HG03520 (cell line): ENCODE measurements at regions not wholly inside any gene's neighbourhood (a gene's known extent, or its start where the extent isn't known, plus 50 kb on each side); places are given as distances from the start of the nearest gene placed in this dataset.

Experiments
- ATAC-seq: cut with Tn5 transposase; IDR thresholded peaks from one replicate; pipeline ENCODE4 v1.9.1; 2021; ENCODE audit warnings: mild to moderate bottlenecking, moderate library complexity; ENCODE audit not compliant: unreplicated experiment

DNA sequence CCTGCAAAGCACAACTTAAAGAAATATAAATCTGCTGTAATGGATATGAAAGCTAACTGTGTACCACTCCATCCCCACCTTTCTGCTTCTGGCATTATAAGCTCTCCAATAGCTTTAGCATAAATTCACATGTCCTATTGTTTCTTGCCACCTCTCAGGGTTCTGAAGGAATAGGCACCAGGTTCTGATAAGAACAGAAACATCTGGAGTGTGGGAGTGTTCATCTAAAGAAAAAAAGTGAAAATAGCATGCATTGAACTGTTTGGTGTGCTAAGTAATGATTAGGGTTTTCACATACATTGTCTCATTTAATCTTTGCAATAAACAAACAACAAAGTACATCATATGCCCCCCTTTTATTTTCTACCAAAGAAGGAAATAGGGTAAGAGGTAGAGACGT is 72.3 kb downstream of the FAM76B start:
- no peak for ATAC-seq

DNA sequence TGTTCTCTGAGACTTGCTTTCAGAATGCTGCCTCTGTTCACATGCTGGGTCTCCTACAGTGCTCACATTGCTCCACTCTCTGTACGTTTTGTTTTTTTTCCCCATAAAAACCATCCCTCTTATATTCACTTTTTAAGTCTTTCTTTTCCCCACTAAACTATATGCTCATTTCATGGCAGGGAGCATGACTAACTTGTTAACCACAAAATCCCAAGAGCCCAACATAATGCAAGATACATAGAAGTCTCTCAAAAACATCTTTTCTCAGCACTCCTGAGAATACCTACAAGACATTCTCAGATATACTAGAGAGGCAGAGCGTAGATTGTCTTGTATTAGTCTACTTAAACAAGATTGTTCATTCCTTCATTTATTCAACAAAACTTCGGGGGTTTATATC is 73.3 kb downstream of the FAM76B start:
- ATAC-seq: no peak

DNA sequence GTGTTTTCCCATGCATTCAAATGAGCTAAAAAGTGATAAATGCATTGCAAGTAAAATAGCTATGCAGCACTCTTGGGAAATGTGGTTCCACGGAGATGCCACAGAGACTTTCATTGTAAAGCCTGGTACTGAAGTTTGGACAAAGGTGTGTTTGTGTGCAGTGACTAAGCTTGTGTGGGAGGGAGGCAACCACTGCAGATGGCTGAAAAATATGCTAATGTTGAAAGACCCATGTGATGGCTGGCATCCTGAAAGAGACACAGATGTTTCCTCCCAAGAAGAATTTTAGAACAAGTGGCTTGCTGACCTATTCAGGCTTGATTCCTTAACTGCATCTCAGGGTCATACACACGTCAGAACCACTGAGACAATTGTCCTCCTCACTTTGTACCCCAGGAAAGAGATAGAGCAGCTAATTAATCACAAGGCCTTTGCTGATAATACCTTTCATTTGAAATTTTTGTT is 73.8 kb downstream of the FAM76B start:
- peak; percentile 58 for ATAC-seq

DNA sequence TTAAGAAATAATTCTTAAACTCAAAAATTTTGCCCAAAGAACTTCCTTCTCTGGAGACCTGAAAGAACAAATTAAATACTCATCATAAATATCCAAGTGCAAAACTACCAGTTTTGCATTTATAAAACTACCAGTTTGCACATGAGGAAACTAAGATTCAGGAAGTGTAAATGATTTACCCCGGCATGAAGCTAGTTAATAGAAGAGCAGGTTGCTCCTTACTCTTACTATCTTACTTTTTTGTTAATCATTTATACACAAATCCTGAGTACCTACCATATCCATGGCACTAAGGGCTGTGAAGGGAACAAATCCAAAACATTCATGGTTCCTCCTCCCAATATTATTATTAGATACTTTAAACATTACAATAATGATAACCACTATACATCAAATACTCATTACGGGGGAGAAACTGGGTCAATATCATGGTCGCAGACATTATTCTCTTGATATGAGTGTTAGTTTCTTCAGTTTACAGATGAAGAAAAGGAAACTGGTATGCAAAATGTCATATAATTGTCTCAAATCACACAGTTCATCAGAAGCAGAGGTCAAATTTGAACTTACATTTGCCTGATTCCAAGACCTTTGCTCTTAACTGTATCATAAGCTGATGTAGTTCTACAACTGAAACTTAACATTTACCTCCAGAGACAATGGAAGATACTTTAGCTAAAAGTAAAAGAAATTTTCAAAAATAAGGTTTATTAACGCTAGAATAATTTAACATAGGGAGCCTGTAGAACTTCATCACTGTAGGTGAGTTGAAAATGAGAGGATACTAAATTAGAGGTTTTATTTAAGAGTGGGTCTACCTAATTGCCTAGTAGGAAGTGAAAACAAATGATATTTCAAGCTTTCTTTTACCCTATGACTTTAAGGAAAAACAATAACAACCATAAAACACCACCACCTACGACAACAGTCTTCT is 74.5 kb downstream of the FAM76B start:
- ATAC-seq: peak; percentile 31

DNA sequence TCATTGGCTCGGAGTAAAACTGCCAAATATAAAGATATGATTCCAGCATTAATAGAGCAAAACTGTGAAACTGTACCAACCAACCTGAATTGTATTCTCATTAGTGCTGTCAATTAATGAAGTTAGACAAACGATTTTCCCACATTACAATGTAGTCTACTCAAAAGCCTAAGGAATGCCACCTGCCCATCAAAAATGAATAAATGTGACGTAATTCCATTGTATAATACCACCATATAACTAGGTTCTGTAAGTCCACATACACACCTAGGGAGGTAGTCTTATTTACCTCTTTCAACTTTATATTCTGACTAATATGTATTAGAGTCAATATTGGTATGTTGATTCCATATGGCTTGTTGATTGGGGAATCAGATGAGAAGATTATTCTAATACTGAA is 76.2 kb downstream of the FAM76B start:
- ATAC-seq: no peak

DNA sequence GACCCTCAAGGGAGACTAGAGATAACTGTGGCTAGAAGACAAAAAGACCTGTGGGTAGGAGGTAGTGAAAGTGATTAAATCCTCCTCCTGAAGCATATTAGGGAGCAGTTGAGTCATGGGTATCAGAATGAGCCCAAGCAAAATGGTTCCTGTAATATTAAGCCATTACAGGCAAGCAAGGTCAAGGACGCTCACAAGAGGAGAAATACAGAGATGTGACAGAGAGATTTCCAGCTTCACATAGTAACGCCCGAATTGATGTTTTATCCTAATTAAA is 77.7 kb downstream of the FAM76B start:
- ATAC-seq: peak; percentile 24

DNA sequence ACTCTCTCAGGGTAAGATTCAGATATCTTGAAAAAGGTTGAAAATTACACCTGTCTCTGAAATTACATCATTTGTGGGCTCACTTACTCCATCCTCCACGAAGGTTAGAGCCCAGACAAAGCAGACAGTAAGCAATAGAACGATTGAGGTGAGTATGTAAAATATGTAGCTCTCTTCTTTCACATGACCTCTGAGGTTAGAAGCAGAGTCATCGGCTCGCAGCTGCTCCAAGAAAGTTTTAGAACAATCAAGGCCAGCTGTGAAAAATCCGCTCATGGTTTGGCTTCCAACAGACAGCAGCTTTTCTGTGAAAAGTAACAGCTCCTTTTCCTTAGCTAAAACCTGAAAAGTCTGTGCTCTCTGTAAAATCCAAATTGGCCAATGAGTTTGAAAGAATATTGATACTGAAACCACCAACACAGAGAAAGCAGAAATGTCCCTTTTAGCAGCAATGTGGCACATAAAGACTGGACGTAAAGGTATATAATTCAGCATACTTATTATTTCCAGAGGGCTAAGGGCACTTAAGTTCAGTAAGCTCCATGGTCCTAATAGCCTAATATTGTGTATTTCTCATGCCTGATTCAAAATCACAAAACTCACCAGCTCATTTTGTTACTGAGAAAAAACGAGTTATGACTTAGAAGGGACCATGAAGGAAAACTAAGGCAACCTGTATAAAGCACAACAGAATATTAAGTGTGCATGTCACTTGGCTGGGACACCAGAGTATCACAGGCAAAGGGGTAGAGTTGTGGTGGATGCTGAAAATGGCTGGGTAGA is 78.2 kb downstream of the FAM76B start:
- peak; percentile 44 for ATAC-seq

DNA sequence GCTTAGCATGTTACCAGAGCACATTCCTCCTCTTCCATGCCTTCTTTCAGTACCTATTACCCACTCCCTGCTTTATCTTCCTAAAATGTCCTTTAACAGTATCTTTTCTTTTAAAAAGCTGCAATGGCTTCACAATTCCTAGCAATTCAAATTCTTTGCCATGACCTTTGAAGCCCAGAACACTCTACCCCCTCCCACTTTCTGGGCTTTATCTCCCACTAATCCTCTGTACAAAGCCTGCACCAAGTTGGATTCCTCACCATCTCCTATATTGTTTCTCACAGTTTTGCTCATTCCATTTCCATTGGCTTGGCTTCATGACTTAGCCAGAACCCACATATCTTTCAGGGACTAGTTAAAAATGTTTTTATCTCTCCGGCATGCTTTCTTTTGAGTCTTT is 80.9 kb downstream of the FAM76B start:
- ATAC-seq: no peak

DNA sequence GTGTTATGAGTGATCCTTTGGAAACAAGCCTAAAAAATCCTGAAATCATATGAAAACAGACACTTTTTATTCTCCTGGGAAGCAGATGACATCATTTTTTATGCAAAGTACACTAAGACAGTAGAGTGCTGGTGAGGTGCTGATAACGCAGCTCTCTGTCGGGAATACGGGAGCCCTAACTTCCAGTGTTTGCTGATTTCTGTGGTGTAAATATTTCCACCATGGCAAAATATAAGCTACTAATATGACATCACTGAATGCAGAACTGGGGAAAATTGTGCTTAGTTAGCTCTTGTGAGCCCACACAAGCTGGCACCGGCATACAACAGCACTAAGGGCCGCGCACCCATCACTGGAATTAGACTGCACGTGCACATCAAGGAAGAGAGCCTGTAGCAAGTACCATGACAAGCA is 82.6 kb downstream of the FAM76B start:
- ATAC-seq: no peak

DNA sequence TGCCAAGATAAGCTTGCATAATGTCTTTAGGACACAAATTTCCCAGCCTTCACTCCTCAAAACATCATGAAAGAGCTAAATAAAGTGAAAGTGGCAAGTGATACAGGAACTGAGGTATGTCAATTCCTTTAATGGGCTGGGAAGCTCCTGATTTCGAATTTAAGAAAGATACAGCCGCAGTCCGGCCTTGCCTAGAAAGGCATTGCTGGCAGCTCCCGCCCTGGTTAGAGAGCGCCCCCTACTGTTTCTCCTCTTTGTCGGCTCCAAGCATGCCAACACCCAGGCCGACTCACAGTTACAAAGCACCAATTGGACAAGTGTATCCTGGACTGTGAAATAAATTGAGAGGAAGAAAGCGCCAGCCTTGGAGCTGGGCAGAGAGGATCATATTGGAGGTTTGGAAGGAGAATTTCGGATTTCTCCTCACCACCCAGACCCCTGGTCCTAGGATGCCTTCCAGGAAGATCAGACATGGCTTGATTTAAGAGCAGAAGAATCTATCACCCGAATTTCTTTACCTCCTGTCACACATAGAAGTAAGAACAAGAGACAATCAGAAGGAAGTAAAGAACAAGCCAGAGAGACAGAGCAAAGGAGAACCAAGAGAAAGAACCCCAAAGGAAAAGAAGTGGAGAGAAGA is 84.0 kb downstream of the FAM76B start:
- ATAC-seq: peak; percentile 79

DNA sequence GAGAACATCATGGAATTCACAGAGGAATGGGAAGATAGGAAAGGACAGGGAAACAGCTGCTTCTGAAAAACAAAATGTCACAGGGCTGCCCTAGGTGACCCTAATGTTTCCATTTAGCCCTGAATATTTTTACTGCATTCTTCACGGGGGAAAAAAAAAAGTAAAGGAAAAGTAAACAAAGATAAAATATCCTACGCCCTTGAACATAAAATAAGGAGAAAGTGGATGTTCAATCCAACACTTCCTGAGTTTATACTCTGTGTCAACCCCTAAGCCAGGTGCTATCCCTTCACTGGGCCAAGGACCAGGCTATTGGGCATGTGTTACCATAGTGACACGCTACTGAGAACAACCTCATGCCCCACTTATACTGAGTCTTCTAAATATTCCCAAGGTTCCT is 84.7 kb downstream of the FAM76B start:
- no peak for ATAC-seq

DNA sequence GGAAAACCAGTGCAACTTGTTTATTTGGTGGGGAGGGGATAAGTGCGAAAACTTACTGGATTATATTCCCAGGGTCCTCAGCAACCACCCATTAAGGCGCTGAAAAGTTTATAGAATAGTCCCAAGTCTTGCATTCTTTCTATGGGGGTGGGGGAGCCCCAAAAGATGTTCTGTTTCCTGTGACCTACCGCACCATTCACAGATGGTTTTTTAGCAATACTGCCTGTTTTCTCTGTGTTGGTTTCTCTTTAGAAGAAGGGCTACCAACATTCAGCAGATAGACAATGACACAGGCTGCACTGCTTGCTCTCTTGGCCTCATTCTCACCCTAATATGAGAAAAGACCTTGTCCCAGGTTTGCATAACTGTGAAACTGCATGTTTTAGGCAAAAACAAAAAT is 86.5 kb downstream of the FAM76B start:
- ATAC-seq: no peak

DNA sequence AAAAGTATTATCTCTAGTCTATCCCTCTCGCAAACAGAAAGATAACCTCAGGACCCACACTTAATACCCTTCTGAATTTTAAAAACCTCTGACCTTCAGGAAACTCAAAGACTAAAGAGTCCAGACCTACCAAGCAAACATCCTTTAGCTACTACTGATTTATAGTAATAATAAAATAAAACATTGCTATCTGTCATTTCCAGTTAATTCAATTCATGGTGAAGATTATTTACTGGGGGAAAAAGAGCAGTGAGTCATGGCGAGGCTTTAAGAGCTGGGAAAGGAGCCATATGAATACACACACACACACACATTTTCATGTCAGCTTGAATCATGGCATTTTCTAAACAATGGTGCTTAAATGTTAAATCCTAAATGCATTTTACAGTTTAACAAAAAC is 87.1 kb downstream of the FAM76B start:
- ATAC-seq: no peak

DNA sequence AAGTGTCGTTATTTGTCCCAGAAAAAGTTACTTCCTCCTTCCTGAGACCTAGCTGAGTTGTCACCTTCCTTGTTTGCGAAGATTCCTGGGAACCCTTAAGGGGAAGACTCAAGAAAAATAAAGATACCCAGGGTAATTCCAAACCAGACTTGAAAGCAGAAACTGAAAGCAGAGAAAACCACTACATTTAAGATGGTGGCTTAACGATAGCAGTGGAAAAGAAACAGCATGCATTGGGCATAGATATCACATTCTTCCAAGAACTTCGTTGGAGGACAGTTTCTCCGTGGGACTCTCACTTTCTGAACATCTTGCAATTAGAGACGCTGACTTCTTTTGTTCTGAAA is 89.1 kb downstream of the FAM76B start:
- ATAC-seq: peak; percentile 54

DNA sequence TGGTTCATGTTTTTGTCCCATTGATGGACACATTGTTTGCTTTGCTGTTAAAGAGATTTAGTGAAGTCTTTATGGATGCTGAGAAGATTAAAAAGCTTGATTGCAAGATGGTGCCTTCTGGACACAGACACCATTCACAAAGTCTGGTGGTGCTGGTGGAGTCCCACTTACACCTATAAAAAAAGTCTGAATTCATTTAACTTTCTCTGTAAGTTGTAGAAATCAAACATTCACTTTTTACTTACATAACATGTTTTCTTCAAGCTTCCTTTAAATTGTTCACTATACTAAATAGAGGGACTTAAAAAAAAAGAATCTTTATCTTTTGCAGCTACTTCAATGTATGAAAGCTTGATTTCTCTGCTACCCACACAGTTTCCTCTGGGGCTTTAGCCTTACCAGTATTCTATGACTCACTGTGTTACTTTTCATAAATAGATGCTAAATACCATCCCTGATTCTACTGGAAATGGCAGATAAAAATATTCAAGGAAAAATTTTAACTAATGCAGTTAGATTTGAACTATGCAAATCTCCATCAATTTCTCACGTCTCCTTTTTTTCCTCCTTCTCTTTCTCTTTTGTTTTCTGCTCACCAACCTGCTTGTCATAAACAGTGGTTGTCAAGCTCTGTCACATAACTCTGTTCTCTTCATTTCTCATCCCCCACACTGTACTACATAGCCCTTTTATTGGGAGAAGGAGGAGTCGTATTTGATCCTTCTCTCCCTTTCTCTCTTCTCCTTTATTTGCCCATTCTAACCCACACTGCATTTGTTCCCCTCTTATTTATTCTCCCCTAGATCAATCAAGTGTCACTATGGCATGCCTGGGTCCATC is 89.7 kb downstream of the FAM76B start:
- peak; percentile 37 for ATAC-seq

DNA sequence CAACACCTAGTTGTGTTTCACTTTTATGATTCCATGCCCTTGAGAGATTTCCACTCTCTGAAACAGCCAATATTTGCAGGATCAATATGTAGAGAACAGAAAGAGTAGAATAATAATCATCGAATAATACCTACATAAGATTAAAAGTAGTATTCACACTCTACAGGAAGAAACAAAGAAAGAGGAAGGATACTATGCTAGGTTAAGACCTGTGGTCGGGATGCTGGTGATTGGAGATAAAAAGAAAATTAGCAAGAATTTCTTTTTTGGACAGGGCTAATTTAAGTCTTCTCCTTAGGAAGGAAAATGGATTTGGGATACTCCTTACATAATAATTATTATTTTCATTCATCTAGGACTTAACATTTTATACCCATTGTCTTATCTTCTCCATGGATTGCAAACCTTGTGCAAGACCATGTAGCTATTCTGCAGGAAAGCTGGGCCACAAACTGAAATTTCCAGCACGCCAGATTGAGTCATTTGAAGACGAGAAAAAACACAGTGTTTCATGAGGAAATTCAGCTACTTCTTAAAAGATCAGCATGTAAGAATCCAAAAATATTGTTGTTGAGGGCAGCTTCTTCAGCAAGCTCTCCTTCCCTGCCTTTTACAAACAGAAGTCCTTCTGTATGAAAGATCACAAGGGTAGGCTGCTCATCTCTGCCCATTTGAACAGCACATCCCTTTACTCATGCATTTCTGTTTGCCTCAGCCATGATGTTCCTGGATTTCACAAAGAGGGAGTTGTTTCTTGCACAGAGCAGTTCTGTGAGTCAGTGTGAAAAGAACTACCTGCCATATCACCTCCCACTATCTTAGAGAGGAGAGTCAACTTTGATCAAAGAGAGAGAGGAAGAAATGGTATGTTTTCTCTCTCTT is 90.7 kb downstream of the FAM76B start:
- ATAC-seq: no peak

DNA sequence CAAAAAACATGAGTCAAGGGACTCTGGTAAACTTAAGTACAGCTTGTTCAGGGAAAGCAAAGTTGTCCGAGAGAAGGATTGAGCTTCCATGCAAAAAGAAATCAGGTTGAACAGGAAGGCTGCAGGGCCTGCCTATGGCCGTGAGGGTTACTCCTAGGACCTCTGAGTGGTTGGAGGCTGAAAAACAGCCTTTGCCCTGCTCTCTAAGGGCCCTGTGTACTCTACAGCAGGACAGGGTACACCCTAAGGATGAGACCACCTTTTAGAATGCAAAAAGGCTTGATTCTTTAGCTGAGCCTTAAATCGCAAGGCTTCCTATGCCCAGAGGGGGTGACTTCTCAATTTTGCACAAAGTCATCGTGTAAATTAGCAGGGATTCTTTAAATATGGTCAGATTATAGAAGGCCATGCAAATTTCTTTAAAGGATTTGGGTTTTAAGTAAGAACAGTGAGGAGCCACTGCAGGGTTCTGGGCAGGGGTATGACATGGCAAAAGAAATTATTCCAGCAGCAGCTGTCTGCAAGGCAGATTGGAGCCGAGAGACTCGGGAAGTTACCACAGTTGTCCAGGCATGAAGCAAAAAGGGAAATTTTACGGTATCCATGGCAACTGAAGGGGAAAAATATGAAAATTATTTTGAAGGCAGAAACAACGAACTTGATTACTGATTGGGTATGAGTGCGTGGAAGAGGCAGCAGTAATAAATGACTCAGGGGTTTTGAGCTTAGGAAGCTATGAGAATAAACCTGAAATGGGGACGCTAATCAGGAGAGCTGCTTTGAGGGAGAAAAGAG is 91.8 kb downstream of the FAM76B start:
- no peak for ATAC-seq

DNA sequence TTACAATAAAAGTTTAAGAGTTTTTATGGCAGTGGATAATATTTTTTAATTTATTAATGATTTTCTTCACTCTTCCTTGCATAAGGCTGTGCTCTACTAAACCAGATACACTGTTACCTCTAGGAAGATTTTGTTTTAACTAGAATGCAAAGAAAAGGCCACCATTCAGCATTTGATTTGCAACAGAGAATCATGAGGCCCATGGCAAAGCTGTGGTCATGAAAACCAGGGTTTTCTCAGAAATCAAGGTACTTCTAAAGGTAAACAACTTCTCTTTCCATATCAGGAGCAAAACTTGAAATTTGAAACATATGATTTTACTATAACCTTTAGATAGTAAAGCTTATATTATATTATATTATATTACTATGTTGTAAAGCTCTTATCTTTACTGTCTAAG is 94.4 kb downstream of the FAM76B start:
- no peak for ATAC-seq

DNA sequence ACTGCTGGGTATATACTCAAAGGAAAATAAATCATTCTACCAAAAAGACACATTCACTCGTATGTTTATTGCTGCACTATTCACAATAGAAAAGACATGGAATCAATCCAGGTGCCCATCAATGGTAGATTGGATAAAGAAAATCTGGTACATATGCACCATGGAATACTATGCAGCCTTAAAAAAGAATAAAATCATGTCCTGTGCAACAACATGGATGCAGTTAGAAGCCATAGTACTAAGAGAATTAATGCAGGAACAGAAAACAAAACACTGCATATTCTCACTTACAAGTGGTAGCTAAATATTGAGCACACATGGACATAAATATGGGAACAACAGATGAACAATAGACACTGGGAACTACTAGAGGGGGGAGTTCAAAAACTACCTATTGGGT is 96.3 kb downstream of the FAM76B start:
- no peak for ATAC-seq
